Hematopoietic multipotent progenitor cell treated with erythropoietin and hydrocortisone succinate and interleukin-3 and kit ligand, for 15 days (in vitro differentiated cells): ENCODE measurements at regions not wholly inside any gene's neighbourhood (a gene's known extent, or its start where the extent isn't known, plus 50 kb on each side); places are given as distances from the start of the nearest gene placed in this dataset.
"Not testable (repeated sequence)": the region's sequence is repeated elsewhere in the genome, so short reads cannot be mapped to it uniquely, and the experiment has no call there.

ENCODE experiments used
- DNase-seq: peaks from one replicate; pipeline ENCODE4 v3.0.0-alpha.2; 2015; ENCODE audit warnings: low spot score

DNA sequence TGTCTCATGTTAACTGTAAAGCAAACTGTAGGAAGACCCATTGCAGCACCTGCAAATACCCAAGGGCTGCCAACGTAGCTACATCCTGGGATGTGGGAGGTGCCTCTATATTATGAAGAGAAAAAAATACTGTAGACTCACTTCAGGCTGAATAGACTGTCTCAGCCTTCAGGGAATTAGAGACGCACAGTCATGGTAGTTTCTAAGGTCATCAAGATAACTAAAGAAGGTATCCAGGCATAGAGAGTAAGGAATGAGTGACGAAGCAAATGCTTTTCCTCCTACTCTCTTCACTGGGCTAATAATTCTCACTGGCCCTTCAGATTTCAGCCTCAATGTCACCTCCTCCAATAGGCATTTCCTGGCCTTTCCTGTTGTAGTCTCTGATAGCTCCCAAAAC is 121.6 kb upstream of the ECI2 start:
- peak; percentile 15 for DNase-seq

DNA sequence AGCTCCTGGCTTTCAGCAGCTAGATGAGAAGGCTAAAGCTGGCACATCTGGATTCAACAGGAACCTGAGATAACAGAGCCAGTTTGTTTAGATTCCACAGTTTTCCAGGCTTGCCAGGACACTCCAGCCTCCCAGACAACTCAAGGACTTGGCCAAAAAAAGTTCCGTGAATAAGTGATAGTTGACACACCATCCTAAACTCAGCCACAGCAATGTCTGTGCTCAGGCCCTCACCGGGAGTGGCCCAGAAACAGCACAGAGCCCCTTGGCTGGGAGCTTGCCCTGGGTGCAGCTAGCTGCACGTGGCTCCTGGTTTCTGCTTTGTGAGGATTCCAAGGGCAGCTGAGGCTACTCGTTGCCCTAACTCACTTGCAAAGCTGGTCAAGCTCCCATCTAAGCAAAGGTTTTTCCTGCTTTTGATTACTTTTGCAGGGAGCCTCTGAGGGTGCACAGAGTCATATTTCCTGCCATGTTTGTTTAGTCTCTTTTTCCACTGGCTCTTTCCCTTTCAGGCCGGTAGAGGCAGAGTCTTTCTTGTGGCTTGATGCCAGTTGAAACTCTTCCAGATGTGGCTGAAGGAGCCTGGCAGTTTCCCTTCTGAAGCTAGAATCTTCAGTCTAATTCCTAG is 118.3 kb upstream of the ECI2 start:
- DNase-seq: no peak

DNA sequence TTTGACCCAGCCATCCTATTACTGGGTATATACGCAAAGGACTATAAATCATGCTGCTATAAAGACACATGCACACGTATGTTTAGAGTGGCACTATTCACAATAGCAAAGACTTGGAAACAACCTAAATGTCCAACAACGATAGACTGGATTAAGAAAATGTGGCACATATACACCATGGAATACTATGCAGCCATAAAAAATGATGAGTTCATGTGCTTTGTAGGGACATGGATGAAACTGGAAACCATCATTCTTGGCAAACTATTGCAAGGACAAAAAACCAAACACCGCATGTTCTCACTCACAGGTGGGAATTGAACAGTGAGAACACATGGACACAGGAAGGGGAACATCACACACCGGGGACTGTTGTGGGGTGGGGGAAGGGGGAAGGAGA is 117.1 kb upstream of the ECI2 start:
- DNase-seq: not testable (repeated sequence)

GRCh38 chr6:4250645-4251044 is 115.3 kb upstream of the ECI2 start:
- no peak for DNase-seq

DNA sequence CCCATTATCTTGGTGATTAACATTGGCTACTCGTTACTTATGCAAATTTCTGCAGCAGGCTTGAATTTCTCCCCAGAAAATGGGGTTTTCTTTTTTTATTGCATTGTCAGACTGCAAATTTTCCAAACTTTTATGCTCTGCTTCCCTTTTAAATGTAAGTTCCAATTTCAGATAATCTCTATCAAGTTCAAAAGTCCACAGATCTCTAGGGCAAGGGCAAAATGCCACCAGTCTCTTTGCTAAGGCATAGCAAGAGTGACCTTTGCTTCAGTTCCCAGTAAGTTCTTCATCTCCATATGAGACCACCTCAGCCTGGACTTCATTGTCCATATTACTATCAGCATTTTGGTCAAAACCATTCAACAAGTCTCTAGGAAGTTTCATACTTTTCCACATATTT is 108.5 kb upstream of the ECI2 start:
- not testable (repeated sequence) for DNase-seq

- DNase-seq: no peak
Observed at GRCh38 chr6:4243237-4243636, 107.9 kb upstream of the ECI2 start.

DNA sequence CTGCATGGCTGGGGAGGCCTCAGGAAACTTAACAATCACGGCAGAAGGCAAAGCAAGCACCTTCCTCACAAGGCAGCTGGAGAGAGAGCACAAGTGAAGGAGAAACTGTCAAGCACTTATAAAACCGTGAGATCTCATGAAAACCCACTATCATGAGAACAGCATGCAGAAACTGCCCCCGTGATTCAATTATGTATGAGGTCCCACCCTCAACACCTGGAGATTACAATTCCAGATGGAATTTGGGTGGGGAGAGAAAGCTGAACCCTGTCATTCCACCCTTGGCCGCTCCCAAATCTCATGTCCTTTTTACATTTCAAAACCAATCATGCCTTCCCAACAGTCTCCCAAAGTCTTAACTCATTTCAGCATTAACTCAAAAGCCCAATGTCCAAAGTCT is 107.2 kb upstream of the ECI2 start:
- no peak for DNase-seq

GRCh38 chr6:4240148-4240547 is 104.8 kb upstream of the ECI2 start:
- no peak for DNase-seq

DNA sequence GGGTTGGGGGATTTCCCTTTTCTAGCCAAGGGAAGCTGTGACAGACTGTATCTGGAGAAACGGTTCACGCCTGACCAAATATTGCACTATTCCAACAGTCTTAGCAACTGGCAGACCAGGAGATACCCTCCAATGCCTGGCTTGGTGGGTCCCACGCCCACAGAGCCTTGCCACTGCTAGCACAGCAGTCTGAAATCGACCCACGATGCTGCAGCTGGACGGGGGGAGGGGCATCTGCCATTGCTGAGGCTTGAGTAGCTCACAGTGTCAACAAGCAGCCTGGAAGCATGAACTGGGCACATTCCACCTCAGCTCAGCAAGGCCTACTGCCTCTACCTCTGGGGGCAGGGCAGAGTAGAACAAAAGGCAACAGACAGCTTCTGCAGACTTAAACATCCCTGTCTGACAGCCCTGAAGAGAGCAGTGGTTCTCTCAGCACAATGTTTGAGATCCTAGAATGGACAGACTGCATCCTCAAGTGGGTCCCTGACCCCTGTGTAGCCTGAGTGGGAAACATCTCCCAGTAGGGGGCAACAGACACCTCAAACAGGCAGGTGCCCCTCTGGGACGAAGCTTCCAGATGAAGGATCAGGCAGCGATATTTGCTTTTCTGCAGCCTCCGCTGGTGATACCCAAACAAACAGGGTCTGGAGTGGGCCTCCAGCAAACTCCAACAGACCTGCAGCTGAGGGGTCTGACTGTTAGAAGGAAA is 89.9 kb upstream of the ECI2 start:
- no peak for DNase-seq

- no peak for DNase-seq
Observed at GRCh38 chr6:4224067-4224978, 88.9 kb upstream of the ECI2 start.

DNA sequence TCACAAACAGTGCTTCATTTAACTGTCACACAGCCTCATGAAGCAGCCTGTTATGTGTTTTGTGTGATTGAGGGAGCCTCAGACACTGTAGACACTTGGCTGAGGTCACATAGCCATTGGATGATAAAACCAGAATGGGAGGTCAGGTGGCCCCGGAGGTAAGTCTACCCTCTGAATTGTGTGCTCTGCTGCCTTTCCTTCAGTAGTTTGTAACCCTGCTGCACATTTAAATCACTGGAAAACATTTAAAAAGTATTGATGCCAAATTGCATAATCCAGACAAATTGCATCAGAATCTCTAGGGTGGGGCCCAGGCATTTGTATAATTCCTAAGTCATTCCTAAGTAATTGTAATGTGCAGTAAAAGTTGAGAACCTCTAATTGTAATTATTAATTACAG is 85.2 kb upstream of the ECI2 start:
- DNase-seq: no peak

DNA sequence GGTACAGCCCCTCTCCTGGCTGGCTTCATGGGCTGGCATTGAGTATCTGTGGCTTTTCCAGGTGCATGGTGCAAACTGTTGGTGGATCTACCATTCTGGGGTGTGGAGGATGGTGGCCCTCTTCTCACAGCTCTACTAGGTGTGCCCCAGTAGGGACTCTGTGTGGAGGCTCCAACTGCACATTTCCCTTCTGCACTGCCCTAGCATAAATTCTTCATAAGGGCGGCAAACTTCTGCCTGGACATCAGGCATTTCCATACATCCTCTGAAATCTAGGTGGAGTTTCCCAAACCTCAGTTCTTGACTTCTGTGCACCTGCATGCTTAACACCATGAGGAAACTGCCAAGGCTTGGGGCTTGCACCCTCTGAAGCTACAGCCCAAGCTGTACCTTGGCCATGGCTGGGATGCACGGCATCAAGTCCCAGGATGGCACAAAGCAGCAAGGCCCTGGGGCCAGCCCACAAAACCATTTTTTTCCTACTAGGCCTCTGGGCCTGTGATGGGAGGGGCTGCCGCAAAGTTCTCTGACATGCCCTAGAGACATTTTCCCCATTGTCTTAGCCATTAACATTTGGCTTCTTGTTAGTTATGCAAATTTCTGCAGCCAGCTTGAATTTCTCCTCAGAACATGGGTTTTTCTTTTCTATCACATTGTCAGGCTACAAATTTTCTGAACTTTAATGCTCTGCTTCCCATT is 83.4 kb upstream of the ECI2 start:
- not testable (repeated sequence) for DNase-seq

GRCh38 chr6:4212588-4212987 is 77.2 kb upstream of the ECI2 start:
- no peak for DNase-seq

GRCh38 chr6:4210629-4211419 is 75.4 kb upstream of the ECI2 start:
- peak; percentile 77 for DNase-seq

DNA sequence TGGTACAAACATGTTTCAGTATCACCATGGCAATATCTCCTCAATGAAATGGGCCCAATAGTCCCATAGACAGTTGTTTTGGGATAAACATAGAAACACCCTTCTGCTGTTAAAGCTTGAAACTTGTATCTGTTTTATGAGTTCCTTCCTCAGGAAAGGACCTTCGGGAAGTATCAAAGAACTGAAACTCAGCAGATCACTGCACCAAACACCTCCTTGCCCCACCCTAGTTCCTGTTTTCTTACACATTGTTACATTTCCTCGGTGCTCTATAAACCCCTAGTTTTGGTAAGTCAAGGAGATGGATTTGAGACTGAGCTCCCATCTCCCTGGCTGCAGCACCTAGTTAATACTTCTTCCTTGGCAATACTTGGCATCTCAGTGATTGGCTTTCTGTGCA is 73.8 kb upstream of the ECI2 start:
- no peak for DNase-seq

DNA sequence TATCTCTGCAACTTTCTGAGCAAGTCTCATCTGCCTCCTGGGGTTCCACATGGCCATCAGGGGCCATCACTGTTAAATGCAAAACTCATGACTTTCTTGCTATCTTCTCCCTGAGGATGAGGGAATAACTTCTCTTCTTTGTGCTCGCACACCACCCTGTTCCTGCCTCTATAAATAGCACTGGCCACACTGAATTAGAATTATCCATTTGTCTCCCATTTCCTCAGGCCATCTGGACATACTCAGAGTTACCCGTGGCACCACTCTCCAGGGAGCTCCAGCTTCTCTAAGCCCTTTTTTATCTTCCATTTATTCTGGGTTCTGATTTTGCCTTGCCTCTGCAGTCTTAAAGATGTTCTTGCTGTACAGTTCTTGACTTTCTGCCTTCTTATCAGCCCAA is 72.8 kb upstream of the ECI2 start:
- no peak for DNase-seq

DNA sequence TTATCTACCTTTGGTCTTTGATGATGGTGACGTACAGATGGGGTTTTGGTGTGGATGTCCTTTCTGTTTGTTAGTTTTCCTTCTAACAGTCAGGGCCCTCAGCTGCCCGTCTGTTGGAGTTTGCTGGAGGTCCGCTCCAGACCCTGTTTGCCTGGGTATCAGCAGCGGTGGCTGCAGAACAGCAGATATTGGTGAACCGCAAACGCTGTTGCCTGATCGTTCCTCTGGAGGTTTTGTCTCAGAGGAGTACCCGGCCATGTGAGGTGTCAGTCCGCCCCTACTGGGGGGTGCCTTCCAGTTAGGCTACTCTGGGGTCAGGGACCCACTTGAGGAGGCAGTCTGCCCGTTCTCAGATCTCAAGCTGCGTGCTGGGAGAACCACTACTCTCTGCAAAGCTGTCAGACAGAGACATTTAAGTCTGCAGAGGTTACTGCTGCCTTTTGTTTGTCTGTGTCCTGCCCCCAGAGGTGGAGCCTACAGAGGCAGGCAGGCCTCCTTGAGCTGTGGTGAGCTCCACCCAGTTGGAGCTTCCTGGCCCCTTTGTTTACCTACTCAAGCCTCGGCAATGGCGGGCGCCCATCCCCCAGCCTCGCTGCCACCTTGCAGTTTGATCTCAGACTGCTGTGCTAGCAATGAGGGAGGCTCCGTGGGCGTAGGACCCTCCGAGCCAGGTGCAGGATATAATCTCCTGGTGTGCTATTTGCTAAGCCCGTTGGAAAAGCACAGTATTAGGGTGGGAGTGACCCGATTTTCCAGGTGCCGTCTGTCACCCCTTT is 68.5 kb upstream of the ECI2 start:
- DNase-seq: not testable (repeated sequence)

GRCh38 chr6:4192627-4193026 is 57.3 kb upstream of the ECI2 start:
- DNase-seq: no peak

- DNase-seq: no peak
Observed at GRCh38 chr6:4192173-4192572, 56.8 kb upstream of the ECI2 start.

GRCh38 chr6:4191271-4191721 is 55.9 kb upstream of the ECI2 start:
- no peak for DNase-seq

DNA sequence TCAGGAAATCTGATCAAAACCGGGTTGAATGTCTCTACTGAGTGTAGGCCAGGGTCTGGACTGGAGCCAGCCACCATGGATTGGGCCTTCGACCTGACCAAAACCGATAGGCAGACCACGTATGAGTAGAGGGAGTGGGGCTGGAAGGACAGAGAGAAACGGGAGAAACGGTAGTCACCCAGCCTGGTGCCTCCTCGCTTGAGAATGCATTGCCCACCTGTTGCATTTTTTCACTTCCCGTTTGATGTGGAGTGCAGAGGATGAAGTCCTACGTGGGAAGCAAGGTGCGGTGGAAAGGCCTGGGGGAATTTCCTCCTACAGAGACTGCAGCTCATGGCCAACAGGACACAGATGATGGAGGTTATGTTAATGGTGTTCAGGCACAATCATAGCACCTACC is 53.9 kb upstream of the ECI2 start:
- DNase-seq: no peak
